ENCODE measurements at regions not wholly inside any gene's neighbourhood (a gene's known extent, or its start where the extent isn't known, plus 50 kb on each side); places are given as distances from the start of the nearest gene placed in this dataset.
A peak's percentile ranks its signal among the peaks of the same experiment; 100 is the strongest.

- Histone ChIP-seq H3K27ac (no peak overlapping the region), H3K36me3 (no peaks in the 10 kb centered on the region), H3K27me3 (no peaks in the 10 kb centered on the region), H3K9me3 (no peaks in the 10 kb centered on the region), H3K4me1 (no peaks in the 10 kb centered on the region), H3K4me3 (no peak overlapping the region)
- intact Hi-C loops (cut with DNase I; ENCODE audit: low total_unique reads) = no loop called here
- no peak for DNase-seq
- WGBS, 5 donors = 64 to 75% (median 67%) methylated on average over 4 of the region's 4 CpGs
- no peak for TF ChIP-seq POLR2AphosphoS5 (IDR thresholded peaks at IDR 0.05)
- TF ChIP-seq, protein P1, sequence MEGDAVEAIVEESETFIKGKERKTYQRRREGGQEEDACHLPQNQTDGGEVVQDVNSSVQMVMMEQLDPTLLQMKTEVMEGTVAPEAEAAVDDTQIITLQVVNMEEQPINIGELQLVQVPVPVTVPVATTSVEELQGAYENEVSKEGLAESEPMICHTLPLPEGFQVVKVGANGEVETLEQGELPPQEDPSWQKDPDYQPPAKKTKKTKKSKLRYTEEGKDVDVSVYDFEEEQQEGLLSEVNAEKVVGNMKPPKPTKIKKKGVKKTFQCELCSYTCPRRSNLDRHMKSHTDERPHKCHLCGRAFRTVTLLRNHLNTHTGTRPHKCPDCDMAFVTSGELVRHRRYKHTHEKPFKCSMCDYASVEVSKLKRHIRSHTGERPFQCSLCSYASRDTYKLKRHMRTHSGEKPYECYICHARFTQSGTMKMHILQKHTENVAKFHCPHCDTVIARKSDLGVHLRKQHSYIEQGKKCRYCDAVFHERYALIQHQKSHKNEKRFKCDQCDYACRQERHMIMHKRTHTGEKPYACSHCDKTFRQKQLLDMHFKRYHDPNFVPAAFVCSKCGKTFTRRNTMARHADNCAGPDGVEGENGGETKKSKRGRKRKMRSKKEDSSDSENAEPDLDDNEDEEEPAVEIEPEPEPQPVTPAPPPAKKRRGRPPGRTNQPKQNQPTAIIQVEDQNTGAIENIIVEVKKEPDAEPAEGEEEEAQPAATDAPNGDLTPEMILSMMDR (IDR thresholded peaks at IDR 0.05) = no peak
- TF ChIP-seq POLR2A (IDR thresholded peaks at IDR 0.05) = no peak
- no peak for TF ChIP-seq EP300 (IDR thresholded peaks at IDR 0.05)
These were observed 405.1 kb downstream of the FOXO1 start for GRCh38 chr13:40261336-40261735.

GRCh38 chr13:40261947-40262346 is 404.5 kb downstream of the FOXO1 start:
- H3K4me1 ChIP-seq = no peaks in the 10 kb centered on the region
- no peaks in the 10 kb centered on the region for H3K36me3 ChIP-seq
- 96 to 99% (median 98%) methylated on average over 2 of the region's 2 CpGs for WGBS, 5 donors
- no peak overlapping the region for H3K27ac ChIP-seq
- no peak overlapping the region for H3K4me3 ChIP-seq
- intact Hi-C loops (cut with DNase I; ENCODE audit: low total_unique reads) = no loop called here
- no peaks in the 10 kb centered on the region for H3K9me3 ChIP-seq
- DNase-seq = no peak
- TF ChIP-seq POLR2A (IDR thresholded peaks at IDR 0.05) (no peak), POLR2AphosphoS5 (IDR thresholded peaks at IDR 0.05) (no peak), EP300 (IDR thresholded peaks at IDR 0.05) (no peak)
- TF ChIP-seq, protein P1 (IDR thresholded peaks at IDR 0.05) = no peak
- no peaks in the 10 kb centered on the region for H3K27me3 ChIP-seq

DNA sequence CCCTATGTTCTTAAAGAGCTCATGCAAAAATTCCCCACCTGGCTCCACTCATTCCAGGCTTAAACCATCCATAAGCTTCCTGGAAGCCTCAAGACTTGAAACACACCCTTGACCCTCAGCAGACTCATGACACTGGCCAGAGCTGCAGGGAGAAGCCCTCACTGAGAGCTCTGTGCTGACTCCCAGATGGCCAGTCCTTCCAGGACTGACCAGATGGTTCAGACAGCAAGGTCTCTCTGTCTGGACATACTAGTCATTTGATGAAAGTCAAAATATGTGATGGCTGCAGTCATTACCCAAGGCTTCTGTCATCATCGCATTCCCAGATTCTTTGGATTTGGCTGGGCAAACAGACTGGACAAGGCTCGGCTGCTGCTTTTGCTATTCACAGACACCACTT is 397.4 kb downstream of the FOXO1 start:
- no peak overlapping the region for H3K4me3 ChIP-seq
- H3K36me3 ChIP-seq = no peaks in the 10 kb centered on the region
- 64 to 89% (median 74%) methylated on average over 2 of the region's 2 CpGs for WGBS, 5 donors
- H3K27me3 ChIP-seq = no peaks in the 10 kb centered on the region
- H3K4me1 ChIP-seq = peaks cover 0 to 30% (median 23%) of the 10 kb centered on the region in 4 donors
- intact Hi-C loops (cut with DNase I; ENCODE audit: low total_unique reads) = no loop called here
- H3K9me3 ChIP-seq = no peaks in the 10 kb centered on the region
- peak in 2 of 3 donors; percentile 11 to 18 for TF ChIP-seq POLR2AphosphoS5 (IDR thresholded peaks at IDR 0.05)
- TF ChIP-seq, protein P1 (IDR thresholded peaks at IDR 0.05) = no peak
- no peak for TF ChIP-seq EP300 (IDR thresholded peaks at IDR 0.05)
- H3K27ac ChIP-seq = peak overlapping the region in 2 of 5 donors; percentile 15 to 35
- DNase-seq = peak in 1 of 2 donors; percentile 35

DNA sequence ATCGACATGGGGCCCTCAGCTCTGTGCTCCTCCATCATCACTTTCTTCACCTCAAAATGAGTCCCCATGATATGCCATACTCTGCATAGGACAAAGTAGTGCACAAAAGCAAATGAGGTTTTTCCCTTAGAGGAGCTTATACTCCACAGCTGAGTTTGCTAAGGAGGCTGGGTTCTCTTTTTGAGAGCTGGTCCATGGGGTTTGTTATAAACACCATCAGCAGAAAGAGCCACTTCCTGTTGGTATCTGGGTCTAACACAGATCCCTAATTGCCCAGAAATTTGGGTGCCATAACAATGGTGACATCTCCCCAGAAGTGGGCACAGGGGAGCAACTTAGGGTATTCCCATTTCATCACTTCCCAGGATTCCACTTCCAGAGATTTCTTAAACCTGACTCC is 395.7 kb downstream of the FOXO1 start:
- peak overlapping the region in 4 of 5 donors; percentile 13 to 82 (median 68) for H3K27ac ChIP-seq
- H3K27me3 ChIP-seq = no peaks in the 10 kb centered on the region
- no peaks in the 10 kb centered on the region for H3K9me3 ChIP-seq
- no peak overlapping the region for H3K4me3 ChIP-seq
- WGBS, 5 donors = 77 to 100% (median 98%) methylated on average over 1 of the region's 1 CpG
- no peak for DNase-seq
- H3K36me3 ChIP-seq = no peaks in the 10 kb centered on the region
- TF ChIP-seq POLR2A (IDR thresholded peaks at IDR 0.05) (no peak), POLR2AphosphoS5 (IDR thresholded peaks at IDR 0.05) (no peak), EP300 (IDR thresholded peaks at IDR 0.05) (no peak)
- TF ChIP-seq, protein P1 (IDR thresholded peaks at IDR 0.05) = no peak
- intact Hi-C loops (cut with DNase I; ENCODE audit: low total_unique reads) = no loop called here
- H3K4me1 ChIP-seq = peaks cover 0 to 30% (median 23%) of the 10 kb centered on the region in 4 donors
